ENCODE measurements at regions not wholly inside any gene's neighbourhood (a gene's known extent, or its start where the extent isn't known, plus 50 kb on each side); places are given as distances from the start of the nearest gene placed in this dataset.

GRCh38 chr4:59945716-59946115, 1254.4 kb upstream of the ADGRL3 start:
- Histone ChIP-seq H3K36me3 (no peaks in the 10 kb centered on the region), H3K27me3 (no peaks in the 10 kb centered on the region), H3K9me3 (no peaks in the 10 kb centered on the region), H3K27ac (no peak overlapping the region), H3K4me3 (no peak overlapping the region), H3K4me1 (no peaks in the 10 kb centered on the region)
- TF ChIP-seq POLR2A (IDR thresholded peaks at IDR 0.05) (no peak), CTCF (IDR thresholded peaks at IDR 0.05) (no peak)
- ATAC-seq (no peak), DNase-seq (no peak)
- WGBS, 4 donors = 60 to 86% (median 73%) methylated on average over 1 of the region's 1 CpG
- intact Hi-C loops (cut with DNase I) = no loop called here

- 91 to 95% (median 92%) methylated on average over 1 of the region's 1 CpG for WGBS, 4 donors
- no peaks in the 10 kb centered on the region for H3K27me3 ChIP-seq
- no peaks in the 10 kb centered on the region for H3K9me3 ChIP-seq
- DNase-seq (no peak), ATAC-seq (no peak)
- intact Hi-C loops (cut with DNase I) = no loop called here
- no peaks in the 10 kb centered on the region for H3K36me3 ChIP-seq
- no peak overlapping the region for H3K27ac ChIP-seq
- H3K4me3 ChIP-seq = no peak overlapping the region
- TF ChIP-seq CTCF (IDR thresholded peaks at IDR 0.05) = no peak
- no peak for TF ChIP-seq POLR2A (IDR thresholded peaks at IDR 0.05)
- peaks cover 0 to 8% (median 0%) of the 10 kb centered on the region in 12 donors for H3K4me1 ChIP-seq
Measured at GRCh38 chr4:59956366-59956765, 1243.8 kb upstream of the ADGRL3 start.

GRCh38 chr4:59960143-59960542, 1240.0 kb upstream of the ADGRL3 start:
- TF ChIP-seq CTCF (IDR thresholded peaks at IDR 0.05) (no peak), POLR2A (IDR thresholded peaks at IDR 0.05) (no peak)
- Histone ChIP-seq H3K4me3 (no peak overlapping the region), H3K4me1 (peaks cover 0 to 8% (median 0%) of the 10 kb centered on the region in 12 donors), H3K27ac (peak overlapping the region in 1 of 12 donors; percentile 55), H3K9me3 (no peaks in the 10 kb centered on the region), H3K36me3 (no peaks in the 10 kb centered on the region), H3K27me3 (no peaks in the 10 kb centered on the region)
- ATAC-seq (peak; percentile 99 to 100 (median 100)), DNase-seq (peak in 4 of 5 donors; percentile 12 to 56 (median 40))
- intact Hi-C loops (cut with DNase I) = no loop called here
- 31 to 34% (median 33%) methylated on average over 6 of the region's 6 CpGs for WGBS, 4 donors

GRCh38 chr4:59966758-59967157, 1233.4 kb upstream of the ADGRL3 start:
- Histone ChIP-seq H3K9me3 (no peaks in the 10 kb centered on the region), H3K4me1 (peaks cover 0 to 10% (median 0%) of the 10 kb centered on the region in 12 donors), H3K27me3 (no peaks in the 10 kb centered on the region), H3K4me3 (no peak overlapping the region), H3K36me3 (no peaks in the 10 kb centered on the region), H3K27ac (no peak overlapping the region)
- no peak for ATAC-seq
- intact Hi-C loops (cut with DNase I) = no loop called here
- no peak for TF ChIP-seq CTCF (IDR thresholded peaks at IDR 0.05)
- no peak for TF ChIP-seq POLR2A (IDR thresholded peaks at IDR 0.05)
- DNase-seq = no peak

All from heart left ventricle (tissue), 16 donors.